ENCODE measurements at regions not wholly inside any gene's neighbourhood (a gene's known extent, or its start where the extent isn't known, plus 50 kb on each side); places are given as distances from the start of the nearest gene placed in this dataset.

DNA sequence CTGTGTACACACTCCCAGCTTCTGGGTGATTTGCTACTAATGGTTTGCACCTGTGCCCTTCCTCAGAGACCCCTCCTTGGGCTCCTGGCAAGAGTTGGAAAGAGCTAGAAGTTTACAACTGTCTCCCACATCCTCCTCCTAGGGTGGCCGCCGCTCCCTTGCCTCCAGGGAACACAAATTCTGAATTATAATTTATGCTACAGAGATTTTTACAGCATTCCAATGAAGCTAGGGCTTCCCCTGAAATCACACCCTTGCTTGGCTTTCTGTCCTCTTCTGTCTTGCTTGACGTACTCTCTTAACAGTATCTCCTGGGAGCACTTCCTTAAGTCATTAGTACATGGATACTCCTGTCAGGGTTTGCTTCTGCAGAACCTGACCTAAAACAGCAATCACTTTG, 180.2 kb downstream of the KCNA5 start:
- Histone ChIP-seq H3K4me3 (no peak overlapping the region), H3K27ac (no peak overlapping the region)
- TF ChIP-seq, protein P1, sequence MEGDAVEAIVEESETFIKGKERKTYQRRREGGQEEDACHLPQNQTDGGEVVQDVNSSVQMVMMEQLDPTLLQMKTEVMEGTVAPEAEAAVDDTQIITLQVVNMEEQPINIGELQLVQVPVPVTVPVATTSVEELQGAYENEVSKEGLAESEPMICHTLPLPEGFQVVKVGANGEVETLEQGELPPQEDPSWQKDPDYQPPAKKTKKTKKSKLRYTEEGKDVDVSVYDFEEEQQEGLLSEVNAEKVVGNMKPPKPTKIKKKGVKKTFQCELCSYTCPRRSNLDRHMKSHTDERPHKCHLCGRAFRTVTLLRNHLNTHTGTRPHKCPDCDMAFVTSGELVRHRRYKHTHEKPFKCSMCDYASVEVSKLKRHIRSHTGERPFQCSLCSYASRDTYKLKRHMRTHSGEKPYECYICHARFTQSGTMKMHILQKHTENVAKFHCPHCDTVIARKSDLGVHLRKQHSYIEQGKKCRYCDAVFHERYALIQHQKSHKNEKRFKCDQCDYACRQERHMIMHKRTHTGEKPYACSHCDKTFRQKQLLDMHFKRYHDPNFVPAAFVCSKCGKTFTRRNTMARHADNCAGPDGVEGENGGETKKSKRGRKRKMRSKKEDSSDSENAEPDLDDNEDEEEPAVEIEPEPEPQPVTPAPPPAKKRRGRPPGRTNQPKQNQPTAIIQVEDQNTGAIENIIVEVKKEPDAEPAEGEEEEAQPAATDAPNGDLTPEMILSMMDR (IDR thresholded peaks at IDR 0.05) = no peak
- no peak for DNase-seq (ENCODE audit: low spot score)

DNA sequence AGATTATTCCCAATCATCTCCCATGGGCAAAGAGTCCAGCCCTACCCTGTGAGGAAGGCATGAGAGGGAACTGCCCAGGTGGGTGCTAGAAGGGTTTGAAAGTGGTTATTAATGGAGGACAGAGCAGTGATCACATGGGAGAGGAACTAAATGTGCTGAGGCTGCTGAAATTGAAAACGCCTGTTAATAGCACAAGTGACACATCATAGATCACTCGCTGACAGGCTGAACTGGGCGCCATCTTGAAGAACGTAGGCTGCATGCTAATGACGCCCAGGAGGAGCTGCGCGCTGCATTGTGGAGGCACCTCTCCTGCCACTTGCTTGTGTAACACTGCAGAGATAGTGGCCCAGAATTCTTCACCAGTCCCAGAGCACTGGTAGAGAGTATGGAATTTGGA, 182.9 kb downstream of the KCNA5 start:
- Histone ChIP-seq H3K27ac (no peak overlapping the region), H3K4me3 (no peak overlapping the region)
- TF ChIP-seq, protein P1 (IDR thresholded peaks at IDR 0.05) = no peak
- DNase-seq (ENCODE audit: low spot score) = no peak

DNA sequence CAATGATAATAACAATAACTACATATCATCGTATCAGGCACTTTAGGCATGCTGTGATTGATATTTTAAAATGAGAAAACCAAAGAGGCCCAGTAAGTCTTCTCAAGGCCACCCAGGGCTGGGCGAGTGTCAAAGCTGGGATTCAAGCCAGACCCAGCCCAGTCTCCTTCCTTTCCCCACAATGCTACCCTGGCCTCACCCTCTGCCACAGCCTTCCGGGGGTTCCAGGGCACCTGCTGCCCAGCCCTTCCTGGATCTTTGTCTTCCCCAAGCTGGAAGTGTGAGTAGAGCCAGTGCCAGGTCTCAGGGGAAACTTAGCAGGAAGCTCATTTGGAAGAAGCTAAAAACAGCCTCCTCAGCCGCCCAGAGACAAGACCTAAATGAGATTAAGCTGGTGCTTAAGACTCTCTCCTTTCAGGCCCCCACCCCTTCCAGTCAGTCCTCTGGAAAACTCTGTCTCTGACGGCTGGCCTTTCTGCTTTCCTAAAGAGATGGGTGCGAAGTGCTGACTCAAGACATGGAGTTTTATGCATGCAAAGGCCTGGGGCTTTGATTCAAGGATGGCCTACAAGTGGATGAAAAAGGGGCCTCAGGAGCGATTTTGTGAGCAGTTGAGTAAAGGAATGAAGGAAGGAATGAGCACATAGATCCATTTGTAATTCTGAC, 184.2 kb downstream of the KCNA5 start:
- no peak for DNase-seq (ENCODE audit: low spot score)
- TF ChIP-seq, protein P1 (IDR thresholded peaks at IDR 0.05) = no peak

DNA sequence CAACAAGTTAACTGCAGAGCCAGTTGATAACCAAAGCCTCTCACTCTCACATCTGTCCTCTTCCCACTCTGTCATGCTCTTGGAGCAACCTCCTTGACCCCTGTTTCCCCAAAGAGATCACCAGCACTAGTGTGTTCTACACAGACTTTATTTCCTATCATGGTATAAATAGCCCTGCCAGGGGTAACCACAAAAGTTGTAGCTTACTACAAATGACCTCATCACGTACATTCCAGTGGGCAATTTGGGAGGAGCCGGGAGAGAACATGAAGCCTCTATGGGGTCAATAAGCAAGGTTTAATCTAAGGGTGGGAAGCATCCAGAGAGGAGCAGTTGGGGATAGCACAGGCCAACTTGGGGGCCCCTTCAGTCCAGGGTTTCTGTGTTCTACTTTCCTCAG, 186.5 kb downstream of the KCNA5 start:
- no peak overlapping the region for H3K4me3 ChIP-seq
- no peak for DNase-seq (ENCODE audit: low spot score)
- TF ChIP-seq, protein P1 (IDR thresholded peaks at IDR 0.05) = no peak

More for the DNA sequence above, 184.2 kb downstream of the KCNA5 start:
- no peak overlapping the region for H3K27ac ChIP-seq
- no peak overlapping the region for H3K4me3 ChIP-seq

DNA sequence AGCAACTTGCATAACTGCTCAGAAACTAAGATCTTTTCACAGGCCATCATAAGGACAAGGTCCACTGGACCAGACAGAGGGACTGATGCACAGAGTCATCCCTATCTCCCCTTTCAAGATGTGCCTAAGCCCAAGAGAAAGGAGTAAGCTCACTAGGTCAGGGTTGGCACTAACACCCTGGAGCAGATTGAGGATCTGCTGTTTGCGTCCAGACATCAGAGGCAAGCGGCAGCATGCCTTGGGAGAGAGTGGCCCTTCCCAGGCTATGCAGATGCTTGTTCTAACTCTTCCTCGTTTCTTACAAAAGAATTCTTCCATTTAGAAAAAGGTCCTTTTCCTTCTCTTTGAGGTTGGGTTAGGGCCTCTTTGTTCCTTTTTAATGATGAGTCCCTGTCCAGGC, 187.2 kb downstream of the KCNA5 start:
- TF ChIP-seq, protein P1 (IDR thresholded peaks at IDR 0.05) = no peak
- Histone ChIP-seq H3K27ac (no peak overlapping the region), H3K4me3 (no peak overlapping the region)
- no peak for DNase-seq (ENCODE audit: low spot score)

More for the DNA sequence above, 186.5 kb downstream of the KCNA5 start:
- H3K27ac ChIP-seq = no peak overlapping the region

DNA sequence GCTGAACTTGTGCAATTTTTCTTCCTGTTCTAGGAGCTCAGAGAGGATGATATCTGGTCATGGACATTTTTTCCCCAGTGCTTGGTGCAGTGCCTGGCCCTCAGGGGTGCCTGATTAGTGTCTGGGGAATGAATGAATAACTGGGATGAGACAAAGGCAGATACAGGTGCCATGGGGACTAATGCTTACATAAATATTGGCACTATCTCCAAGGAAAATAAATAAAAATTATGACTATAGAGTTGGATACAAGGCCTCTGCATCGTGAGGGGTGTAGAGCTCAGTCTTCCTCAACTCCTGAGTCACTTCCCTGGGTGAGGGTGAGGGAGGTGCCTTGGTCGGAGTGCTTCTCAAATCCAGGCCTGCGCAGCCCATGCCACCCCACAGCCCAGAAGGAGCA, 188.6 kb downstream of the KCNA5 start:
- TF ChIP-seq, protein P1 (IDR thresholded peaks at IDR 0.05) = no peak
- H3K27ac ChIP-seq = no peak overlapping the region
- H3K4me3 ChIP-seq = no peak overlapping the region
- no peak for DNase-seq (ENCODE audit: low spot score)

DNA sequence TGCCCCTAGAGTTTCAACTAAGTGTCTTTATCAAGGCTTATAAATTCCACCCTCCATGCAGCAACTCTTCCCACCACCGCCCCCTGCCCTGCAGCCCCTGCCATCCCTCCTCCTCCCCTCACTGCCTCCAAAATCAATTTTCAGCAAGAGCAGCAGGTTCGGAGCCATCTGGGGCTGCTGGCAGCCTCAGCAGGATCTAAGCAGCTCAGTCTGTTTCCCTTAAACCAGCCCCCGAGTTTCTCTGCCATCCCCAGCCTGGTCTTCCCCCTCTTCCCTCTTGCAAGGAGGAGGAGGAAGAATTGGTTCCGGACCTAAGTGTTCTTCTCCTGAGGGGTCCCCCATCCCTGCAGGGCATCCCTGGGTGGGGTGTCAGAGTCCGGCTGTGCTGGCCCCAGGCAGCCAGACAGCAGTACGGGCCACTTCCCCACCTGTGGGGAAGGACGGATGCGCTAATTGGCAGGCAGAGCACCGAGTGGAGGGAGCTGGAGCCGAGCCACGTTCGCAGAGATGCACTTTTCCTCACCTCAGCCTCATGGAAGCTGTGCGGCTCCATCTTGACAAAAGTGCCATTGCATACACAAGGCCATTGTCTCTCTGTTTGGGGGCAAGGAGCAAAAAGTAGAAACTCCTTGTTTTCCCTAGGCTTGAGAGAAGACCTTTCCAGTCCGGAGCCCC, 189.3 kb downstream of the KCNA5 start:
- Histone ChIP-seq H3K27ac (no peak overlapping the region), H3K4me3 (no peak overlapping the region)
- TF ChIP-seq, protein P1 (IDR thresholded peaks at IDR 0.05) = no peak
- no peak for DNase-seq (ENCODE audit: low spot score)
